HCT116 (cell line): ENCODE measurements at regions not wholly inside any gene's neighbourhood (a gene's known extent, or its start where the extent isn't known, plus 50 kb on each side); places are given as distances from the start of the nearest gene placed in this dataset.

Experiments
- ATAC-seq: fragments of 200-7000 bp; cut with Tn5 transposase; 2 replicates; pipeline ENCODE4 v1.9.1; 2020; ENCODE audit warnings: mild to moderate bottlenecking, moderate library complexity
- BruUV-seq: library from RNA; stranded (reverse); fragments of 400-500 nt; replicated peaks from 2 replicates; lab custom pipeline; 2021; lab: Mats Ljungman, UMichigan
- CTCF ChIA-PET: fragments of 300-600 bp; sonication (Branson Sonifier 250); formaldehyde crosslinking; loops from one replicate; lab custom pipeline; 2021; ENCODE audit warnings: antibody characterized with exemption; lab: Charles Lee
- POLR2A ChIA-PET: fragments of 300-600, 350-600 bp; sonication (Branson Sonifier 250); formaldehyde crosslinking; loops from one replicate; lab custom pipeline; 2021; ENCODE audit warnings: antibody characterized with exemption; lab: Charles Lee
- RAD21 ChIA-PET, 2 experiments: fragments of 300-600 bp; sonication (Branson Sonifier 250); formaldehyde crosslinking; loops; one replicate each; lab custom pipeline; 2023; ENCODE audit warnings: low total read pairs in 2 of 2; ENCODE audit not compliant: uncharacterized antibody in 2 of 2, unreplicated experiment in 2 of 2, low non-redundant PET in 1 of 2; lab: Charles Lee
- DNase-seq: peaks from one replicate; pipeline ENCODE4 v3.0.0-alpha.2; 2010; ENCODE audit warnings: low read depth, low spot score
- H2AFZ ChIP-seq: fragments of 200-600 bp; shearing (Covaris generic), sonication (generic); 2 replicates; pipeline ENCODE4 v1.6.1; 2017; ENCODE audit warnings: low read depth, mixed run types, mixed read lengths, antibody characterized with exemption, low read length; ENCODE audit not compliant: poor library complexity, severe bottlenecking
- H3K27ac ChIP-seq: 2 replicates; pipeline ENCODE4 v1.5.1; 2012; ENCODE audit warnings: low read depth, low read length
- H3K27me3 ChIP-seq: fragments of 200-600 bp; sonication (generic); 2 replicates; pipeline ENCODE4 v1.6.1; 2016; ENCODE audit warnings: mixed run types, low read length, mixed read lengths; ENCODE audit not compliant: insufficient read depth
- H3K36me3 ChIP-seq, 2 experiments: fragments of 200-500 bp in 1 of 2; fragments of 200-600 bp in 1 of 2; sonication (Bioruptor generic) in 1 of 2; sonication (generic) in 1 of 2; 2 replicates each; pipeline versions ENCODE4 v1.5.1 to v1.6.1; 2014 to 2016; ENCODE audit warnings: low read length in 2 of 2, inconsistent platforms in 1 of 2, mixed read lengths in 1 of 2, mixed run types in 1 of 2; ENCODE audit not compliant: insufficient read depth in 2 of 2, control insufficient read depth in 1 of 2
- H3K4me1 ChIP-seq, 2 experiments: fragments of 200-600 bp in 1 of 2; sonication (generic) in 1 of 2; 2 replicates each; pipeline versions ENCODE4 v1.5.1 to v1.6.1; 2012 to 2017; ENCODE audit warnings: low read length in 2 of 2, inconsistent platforms in 1 of 2, mild to moderate bottlenecking in 1 of 2, mixed read lengths in 1 of 2, mixed run types in 1 of 2, moderate library complexity in 1 of 2; ENCODE audit not compliant: insufficient read depth in 2 of 2, control insufficient read depth in 1 of 2
- H3K4me2 ChIP-seq: fragments of 200-600 bp; sonication (generic); 2 replicates; pipeline ENCODE4 v1.6.1; 2017; ENCODE audit warnings: mixed run types, low read length, mixed read lengths
- H3K4me3 ChIP-seq, 2 experiments: fragments of 200-600 bp in 1 of 2; sonication (generic) in 1 of 2; replicated peaks in 1 of 2; 2 replicates each; pipeline ENCODE4 v1.5.1; 2011 to 2016; ENCODE audit warnings: low read length in 2 of 2, control low read depth in 1 of 2, low read depth in 1 of 2, mild to moderate bottlenecking in 1 of 2, mixed read lengths in 1 of 2, mixed run types in 1 of 2
- H3K79me2 ChIP-seq: fragments of 200-600 bp; sonication (generic); 2 replicates; pipeline ENCODE4 v1.6.1; 2017; ENCODE audit warnings: mild to moderate bottlenecking, mixed run types, low read length, moderate library complexity, mixed read lengths; ENCODE audit not compliant: insufficient read depth
- H3K9ac ChIP-seq: fragments of 200-600 bp; sonication (generic); 2 replicates; pipeline ENCODE4 v1.6.1; 2016; ENCODE audit warnings: low read length, mixed read lengths
- H3K9me2 ChIP-seq: fragments of 200-600 bp; sonication (generic), shearing (Covaris generic); 2 replicates; pipeline ENCODE4 v1.6.1; 2017; ENCODE audit warnings: mixed run types, mild to moderate bottlenecking, moderate library complexity; ENCODE audit not compliant: insufficient read depth
- H3K9me3 ChIP-seq, 2 experiments: fragments of 200-500 bp in 1 of 2; fragments of 200-600 bp in 1 of 2; sonication (Bioruptor generic) in 1 of 2; sonication (generic) in 1 of 2; 2 replicates each; pipeline ENCODE4 v1.6.1; 2014 to 2017; ENCODE audit warnings: low read length in 2 of 2, mixed read lengths in 2 of 2, inconsistent platforms in 1 of 2, low read depth in 1 of 2, mild to moderate bottlenecking in 1 of 2, mixed run types in 1 of 2, moderate library complexity in 1 of 2; ENCODE audit not compliant: control insufficient read depth in 1 of 2, insufficient read depth in 1 of 2
- H4K20me1 ChIP-seq: fragments of 200-600 bp; sonication (generic), shearing (Covaris generic); 2 replicates; pipeline ENCODE4 v1.6.1; 2017; ENCODE audit warnings: mixed run types, mild to moderate bottlenecking, moderate library complexity; ENCODE audit not compliant: insufficient read depth
- CEBPB ChIP-seq: IDR thresholded peaks from 2 replicates; pipeline ENCODE4 v1.6.1; 2012; ENCODE audit warnings: low read depth
- ELF1 ChIP-seq: IDR thresholded peaks from 2 replicates; pipeline ENCODE4 v1.6.1; 2012; ENCODE audit warnings: low read depth, borderline replicate concordance
- EZH2 ChIP-seq: fragments of 200-600 bp; sonication (generic); IDR thresholded peaks from 2 replicates; pipeline ENCODE4 v1.6.1; 2017; ENCODE audit warnings: antibody characterized with exemption, mixed run types
- EZH2phosphoT487 ChIP-seq: fragments of 200-600 bp; IDR thresholded peaks from 2 replicates; pipeline ENCODE4 v1.6.1; 2018; ENCODE audit warnings: antibody characterized with exemption, borderline replicate concordance
- POLR2A ChIP-seq: IDR thresholded peaks from 2 replicates; pipeline ENCODE4 v1.7.0; 2011; ENCODE audit warnings: borderline replicate concordance; ENCODE audit not compliant: insufficient read depth, insufficient read length; ENCODE audit errors: extremely low read depth
- RAD21 ChIP-seq: IDR thresholded peaks from 2 replicates; pipeline ENCODE4 v1.6.1; 2012; ENCODE audit warnings: low read depth, mild to moderate bottlenecking
- SP1 ChIP-seq: IDR thresholded peaks from 2 replicates; pipeline ENCODE4 v1.6.1; 2012; ENCODE audit warnings: low read depth
- SRF ChIP-seq: IDR thresholded peaks from 2 replicates; pipeline ENCODE4 v1.6.1; 2012; ENCODE audit warnings: low read depth
- TCF7L2 ChIP-seq: IDR thresholded peaks from 2 replicates; pipeline ENCODE4 v1.7.0; 2011; ENCODE audit warnings: borderline replicate concordance, inconsistent platforms; ENCODE audit not compliant: insufficient read depth, insufficient read length; ENCODE audit errors: extremely low read depth
- ZFX ChIP-seq: fragments of 450-650 bp; IDR thresholded peaks from 2 replicates; pipeline ENCODE4 v1.6.1; 2017
- ZNF274 ChIP-seq: fragments of 200-500 bp; sonication (Bioruptor generic); IDR thresholded peaks from 2 replicates; pipeline ENCODE4 v1.6.1; 2014; ENCODE audit warnings: mild to moderate bottlenecking, low read depth, low read length, inconsistent platforms
- intact Hi-C: fragments of 100-400 bp; cut with micrococcal nuclease; formaldehyde crosslinking; loops from 2 replicates; pipeline ENCODE4 v1.10.0; 2022
- TF ChIP-seq, protein P1 (sequence below): IDR thresholded peaks from 2 replicates; pipeline ENCODE4 v1.6.1; 2012; ENCODE audit warnings: low read depth
- TF ChIP-seq, protein P2 (sequence below): IDR thresholded peaks from 2 replicates; pipeline ENCODE4 v1.6.1; 2011; ENCODE audit warnings: mild to moderate bottlenecking, low read length, moderate library complexity; ENCODE audit not compliant: insufficient replicate concordance; ENCODE audit errors: extremely low read depth
- TF ChIP-seq, protein P3 (sequence below): IDR thresholded peaks from 2 replicates; pipeline ENCODE4 v1.6.1; 2012
- TF ChIP-seq, protein P4 (sequence below), 3 experiments: fragments of 200-600 bp in 1 of 3; sonication (generic) in 1 of 3; IDR thresholded peaks in 2 of 3; conservative IDR thresholded peaks in 1 of 3; 2 replicates each; pipeline ENCODE4 v1.5.1; 2012 to 2017; ENCODE audit warnings: low read depth in 2 of 3, low read length in 2 of 3, antibody characterized with exemption in 1 of 3, borderline replicate concordance in 1 of 3, control low read depth in 1 of 3, mild to moderate bottlenecking in 1 of 3, mixed read lengths in 1 of 3, mixed run types in 1 of 3, moderate library complexity in 1 of 3; ENCODE audit not compliant: insufficient read depth in 1 of 3

DNA sequence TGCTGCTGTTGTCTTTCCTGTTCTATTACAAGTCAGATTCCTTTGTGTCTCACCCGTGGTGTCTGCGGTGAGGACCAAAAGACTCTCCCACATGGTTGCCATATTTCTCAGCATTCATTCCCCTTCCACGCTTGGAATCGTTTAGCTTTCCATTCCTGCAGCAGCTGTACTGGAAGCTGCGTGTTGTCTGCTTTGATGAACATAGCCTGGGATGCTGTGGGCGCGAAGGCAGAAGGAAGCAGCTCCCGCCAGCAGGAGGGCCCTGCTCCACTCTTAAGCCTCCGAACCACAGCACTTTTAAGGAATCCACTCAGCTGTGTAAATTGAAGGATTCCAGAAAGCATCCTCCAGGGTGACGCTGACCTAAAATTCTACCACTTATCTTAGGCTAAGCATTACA lies 303.6 kb upstream of the PITRM1 start (continued):
- TF ChIP-seq, protein P1, sequence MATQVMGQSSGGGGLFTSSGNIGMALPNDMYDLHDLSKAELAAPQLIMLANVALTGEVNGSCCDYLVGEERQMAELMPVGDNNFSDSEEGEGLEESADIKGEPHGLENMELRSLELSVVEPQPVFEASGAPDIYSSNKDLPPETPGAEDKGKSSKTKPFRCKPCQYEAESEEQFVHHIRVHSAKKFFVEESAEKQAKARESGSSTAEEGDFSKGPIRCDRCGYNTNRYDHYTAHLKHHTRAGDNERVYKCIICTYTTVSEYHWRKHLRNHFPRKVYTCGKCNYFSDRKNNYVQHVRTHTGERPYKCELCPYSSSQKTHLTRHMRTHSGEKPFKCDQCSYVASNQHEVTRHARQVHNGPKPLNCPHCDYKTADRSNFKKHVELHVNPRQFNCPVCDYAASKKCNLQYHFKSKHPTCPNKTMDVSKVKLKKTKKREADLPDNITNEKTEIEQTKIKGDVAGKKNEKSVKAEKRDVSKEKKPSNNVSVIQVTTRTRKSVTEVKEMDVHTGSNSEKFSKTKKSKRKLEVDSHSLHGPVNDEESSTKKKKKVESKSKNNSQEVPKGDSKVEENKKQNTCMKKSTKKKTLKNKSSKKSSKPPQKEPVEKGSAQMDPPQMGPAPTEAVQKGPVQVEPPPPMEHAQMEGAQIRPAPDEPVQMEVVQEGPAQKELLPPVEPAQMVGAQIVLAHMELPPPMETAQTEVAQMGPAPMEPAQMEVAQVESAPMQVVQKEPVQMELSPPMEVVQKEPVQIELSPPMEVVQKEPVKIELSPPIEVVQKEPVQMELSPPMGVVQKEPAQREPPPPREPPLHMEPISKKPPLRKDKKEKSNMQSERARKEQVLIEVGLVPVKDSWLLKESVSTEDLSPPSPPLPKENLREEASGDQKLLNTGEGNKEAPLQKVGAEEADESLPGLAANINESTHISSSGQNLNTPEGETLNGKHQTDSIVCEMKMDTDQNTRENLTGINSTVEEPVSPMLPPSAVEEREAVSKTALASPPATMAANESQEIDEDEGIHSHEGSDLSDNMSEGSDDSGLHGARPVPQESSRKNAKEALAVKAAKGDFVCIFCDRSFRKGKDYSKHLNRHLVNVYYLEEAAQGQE: no peak
- no peak for TF ChIP-seq EZH2
- TF ChIP-seq POLR2A: no peak
- TF ChIP-seq SRF: no peak
- TF ChIP-seq ELF1: no peak
- TF ChIP-seq, protein P2, sequence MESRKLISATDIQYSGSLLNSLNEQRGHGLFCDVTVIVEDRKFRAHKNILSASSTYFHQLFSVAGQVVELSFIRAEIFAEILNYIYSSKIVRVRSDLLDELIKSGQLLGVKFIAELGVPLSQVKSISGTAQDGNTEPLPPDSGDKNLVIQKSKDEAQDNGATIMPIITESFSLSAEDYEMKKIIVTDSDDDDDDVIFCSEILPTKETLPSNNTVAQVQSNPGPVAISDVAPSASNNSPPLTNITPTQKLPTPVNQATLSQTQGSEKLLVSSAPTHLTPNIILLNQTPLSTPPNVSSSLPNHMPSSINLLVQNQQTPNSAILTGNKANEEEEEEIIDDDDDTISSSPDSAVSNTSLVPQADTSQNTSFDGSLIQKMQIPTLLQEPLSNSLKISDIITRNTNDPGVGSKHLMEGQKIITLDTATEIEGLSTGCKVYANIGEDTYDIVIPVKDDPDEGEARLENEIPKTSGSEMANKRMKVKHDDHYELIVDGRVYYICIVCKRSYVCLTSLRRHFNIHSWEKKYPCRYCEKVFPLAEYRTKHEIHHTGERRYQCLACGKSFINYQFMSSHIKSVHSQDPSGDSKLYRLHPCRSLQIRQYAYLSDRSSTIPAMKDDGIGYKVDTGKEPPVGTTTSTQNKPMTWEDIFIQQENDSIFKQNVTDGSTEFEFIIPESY: no peak
- no peak for TF ChIP-seq ZFX

DNA sequence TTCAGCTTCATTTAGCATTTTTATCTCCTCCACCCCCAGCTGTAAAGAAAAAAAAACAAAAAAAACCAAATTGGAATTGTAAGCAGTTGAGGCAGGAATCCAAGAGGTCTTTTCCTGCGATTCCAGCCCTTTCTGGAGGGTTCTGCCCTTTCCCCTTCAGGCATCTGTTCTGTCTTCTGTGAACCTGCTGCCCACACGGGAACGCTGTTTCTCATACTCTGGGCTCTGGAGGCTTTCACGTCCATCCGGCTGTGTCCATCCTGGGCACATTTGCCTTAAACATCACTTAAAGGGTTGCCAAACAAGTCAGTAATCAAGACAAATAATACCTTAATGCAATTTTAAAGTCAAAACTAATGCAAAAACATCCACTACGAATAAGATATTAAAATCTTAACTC lies 302.8 kb upstream of the PITRM1 start:
- H3K4me1 ChIP-seq: 0 out of 4 replicates have a peak, but pooled peaks cover 0 to 3% of the 10 kb centered on the region in 2 experiments
- ChIA-PET POLR2A (no interaction called here), CTCF (no interaction called here), RAD21 (no interaction called here)
- no peaks in the 10 kb centered on the region for H3K79me2 ChIP-seq
- no peak overlapping the region for H2AFZ ChIP-seq
- no peak overlapping the region for H3K9ac ChIP-seq
- no TSS peak for BruUV-seq
- H3K9me3 ChIP-seq: no peaks in the 10 kb centered on the region
- no peaks in the 10 kb centered on the region for H3K36me3 ChIP-seq
- H3K9me2 ChIP-seq: no peaks in the 10 kb centered on the region
- no peak overlapping the region for H3K4me3 ChIP-seq
- H4K20me1 ChIP-seq: no peaks in the 10 kb centered on the region
- no peak overlapping the region for H3K4me2 ChIP-seq
- H3K27ac ChIP-seq: no peak overlapping the region
- DNase-seq (no peak), ATAC-seq (no peak)
- H3K27me3 ChIP-seq: no peaks in the 10 kb centered on the region
- intact Hi-C loops: no loop called here
- TF ChIP-seq, protein P3, sequence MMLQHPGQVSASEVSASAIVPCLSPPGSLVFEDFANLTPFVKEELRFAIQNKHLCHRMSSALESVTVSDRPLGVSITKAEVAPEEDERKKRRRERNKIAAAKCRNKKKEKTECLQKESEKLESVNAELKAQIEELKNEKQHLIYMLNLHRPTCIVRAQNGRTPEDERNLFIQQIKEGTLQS: no peak
- TF ChIP-seq, protein P2: no peak
- TF ChIP-seq ZFX (no peak), ZNF274 (no peak), SP1 (no peak), TCF7L2 (no peak), CEBPB (no peak), RAD21 (no peak), EZH2 (no peak), ELF1 (no peak), EZH2phosphoT487 (no peak)
- TF ChIP-seq, protein P4, sequence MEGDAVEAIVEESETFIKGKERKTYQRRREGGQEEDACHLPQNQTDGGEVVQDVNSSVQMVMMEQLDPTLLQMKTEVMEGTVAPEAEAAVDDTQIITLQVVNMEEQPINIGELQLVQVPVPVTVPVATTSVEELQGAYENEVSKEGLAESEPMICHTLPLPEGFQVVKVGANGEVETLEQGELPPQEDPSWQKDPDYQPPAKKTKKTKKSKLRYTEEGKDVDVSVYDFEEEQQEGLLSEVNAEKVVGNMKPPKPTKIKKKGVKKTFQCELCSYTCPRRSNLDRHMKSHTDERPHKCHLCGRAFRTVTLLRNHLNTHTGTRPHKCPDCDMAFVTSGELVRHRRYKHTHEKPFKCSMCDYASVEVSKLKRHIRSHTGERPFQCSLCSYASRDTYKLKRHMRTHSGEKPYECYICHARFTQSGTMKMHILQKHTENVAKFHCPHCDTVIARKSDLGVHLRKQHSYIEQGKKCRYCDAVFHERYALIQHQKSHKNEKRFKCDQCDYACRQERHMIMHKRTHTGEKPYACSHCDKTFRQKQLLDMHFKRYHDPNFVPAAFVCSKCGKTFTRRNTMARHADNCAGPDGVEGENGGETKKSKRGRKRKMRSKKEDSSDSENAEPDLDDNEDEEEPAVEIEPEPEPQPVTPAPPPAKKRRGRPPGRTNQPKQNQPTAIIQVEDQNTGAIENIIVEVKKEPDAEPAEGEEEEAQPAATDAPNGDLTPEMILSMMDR (IDR thresholded peaks at IDR 0.05 in 2 of 3, conservative IDR thresholded peaks at IDR 0.05 in 1 of 3; ENCODE audit: borderline replicate concordance in 1 of 3, insufficient read depth in 1 of 3, low read depth in 2 of 3, low read length in 2 of 3): no peak
